DND-41 (cell line): ENCODE measurements at regions not wholly inside any gene's neighbourhood (a gene's known extent, or its start where the extent isn't known, plus 50 kb on each side); places are given as distances from the start of the nearest gene placed in this dataset.

Experiments
- EZH2 ChIP-seq: IDR thresholded peaks from 3 replicates; pipeline ENCODE4 v1.6.1; 2012; ENCODE audit warnings: borderline replicate concordance, low read depth, mild to moderate bottlenecking, moderate library complexity, low read length, inconsistent platforms; ENCODE audit not compliant: severe bottlenecking
- TF ChIP-seq, protein P1 (sequence below): IDR thresholded peaks from 2 replicates; pipeline ENCODE4 v1.5.1; 2012; ENCODE audit warnings: borderline replicate concordance, low read length, moderate library complexity, mild to moderate bottlenecking; ENCODE audit not compliant: poor library complexity, severe bottlenecking; ENCODE audit errors: extremely low read depth

DNA sequence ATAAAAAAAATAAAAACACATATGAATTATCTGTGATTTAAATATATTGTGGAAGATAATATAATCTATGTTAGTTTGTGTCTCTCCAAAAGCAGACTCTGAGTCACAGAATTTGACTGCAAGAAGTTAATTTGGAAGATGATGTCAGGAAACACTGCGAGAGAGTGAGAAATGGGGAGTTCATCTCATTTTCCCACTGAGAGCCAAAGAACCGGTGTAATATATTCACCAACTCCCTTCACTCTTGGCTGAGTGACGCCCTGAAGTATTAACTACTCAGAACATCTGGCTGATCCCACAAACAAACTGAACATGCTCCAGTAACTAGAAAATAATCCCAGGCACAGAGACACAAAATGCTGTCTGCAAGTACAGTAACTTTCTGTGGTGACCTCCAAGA, 345.8 kb upstream of the SPANXN1 start:
- TF ChIP-seq, protein P1, sequence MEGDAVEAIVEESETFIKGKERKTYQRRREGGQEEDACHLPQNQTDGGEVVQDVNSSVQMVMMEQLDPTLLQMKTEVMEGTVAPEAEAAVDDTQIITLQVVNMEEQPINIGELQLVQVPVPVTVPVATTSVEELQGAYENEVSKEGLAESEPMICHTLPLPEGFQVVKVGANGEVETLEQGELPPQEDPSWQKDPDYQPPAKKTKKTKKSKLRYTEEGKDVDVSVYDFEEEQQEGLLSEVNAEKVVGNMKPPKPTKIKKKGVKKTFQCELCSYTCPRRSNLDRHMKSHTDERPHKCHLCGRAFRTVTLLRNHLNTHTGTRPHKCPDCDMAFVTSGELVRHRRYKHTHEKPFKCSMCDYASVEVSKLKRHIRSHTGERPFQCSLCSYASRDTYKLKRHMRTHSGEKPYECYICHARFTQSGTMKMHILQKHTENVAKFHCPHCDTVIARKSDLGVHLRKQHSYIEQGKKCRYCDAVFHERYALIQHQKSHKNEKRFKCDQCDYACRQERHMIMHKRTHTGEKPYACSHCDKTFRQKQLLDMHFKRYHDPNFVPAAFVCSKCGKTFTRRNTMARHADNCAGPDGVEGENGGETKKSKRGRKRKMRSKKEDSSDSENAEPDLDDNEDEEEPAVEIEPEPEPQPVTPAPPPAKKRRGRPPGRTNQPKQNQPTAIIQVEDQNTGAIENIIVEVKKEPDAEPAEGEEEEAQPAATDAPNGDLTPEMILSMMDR, result no peak
- no peak for TF ChIP-seq EZH2
